Right lobe of liver (tissue), 6 donors: ENCODE measurements at regions not wholly inside any gene's neighbourhood (a gene's known extent, or its start where the extent isn't known, plus 50 kb on each side); places are given as distances from the start of the nearest gene placed in this dataset.

ENCODE experiments used
- ATAC-seq, 4 donors: fragments of 200-7000 bp; cut with Tn5 transposase; one replicate each; pipeline ENCODE4 v1.9.1; 2020; ENCODE audit warnings: mild to moderate bottlenecking in 4 of 4, moderate library complexity in 4 of 4
- DNase-seq, 3 donors: peaks; one replicate each; pipeline ENCODE4 v3.0.0-alpha.2; 2020
- H3K27ac ChIP-seq, 3 donors: fragments of 200-600 bp; one replicate each; pipeline ENCODE4 v1.8.0; 2022
- H3K27me3 ChIP-seq, 2 donors: fragments of 200-600 bp; one replicate each; pipeline ENCODE4 v1.8.0; 2022
- H3K36me3 ChIP-seq, 4 donors: fragments of 200-600 bp; sonication (generic) in 1 of 4; one replicate each; pipeline versions ENCODE4 v1.5.1 to v1.8.0; 2017 to 2022; ENCODE audit warnings: control low read depth in 1 of 4
- H3K4me1 ChIP-seq, 4 donors: fragments of 200-600 bp; sonication (generic) in 1 of 4; one replicate each; pipeline versions ENCODE4 v1.5.1 to v1.8.0; 2017 to 2022; ENCODE audit warnings: control low read depth in 1 of 4
- H3K4me3 ChIP-seq, 3 donors: fragments of 200-600 bp; one replicate each; pipeline ENCODE4 v1.8.0; 2022
- H3K9me3 ChIP-seq, 4 donors: fragments of 200-600 bp; sonication (generic) in 1 of 4; one replicate each; pipeline versions ENCODE4 v1.5.1 to v1.8.0; 2017 to 2022; ENCODE audit warnings: control low read depth in 1 of 4
- CTCF ChIP-seq, 4 donors: fragments of 200-600 bp in 3 of 4; fragments of 450-650 bp in 1 of 4; IDR thresholded peaks; one replicate each; pipeline versions ENCODE4 v1.5.1 to v1.8.0; 2016 to 2022; ENCODE audit warnings: antibody characterized with exemption in 4 of 4, mild to moderate bottlenecking in 2 of 4
- POLR2A ChIP-seq: fragments of 450-650 bp; IDR thresholded peaks from one replicate; pipeline ENCODE4 v1.6.1; 2017; ENCODE audit warnings: antibody characterized with exemption, mild to moderate bottlenecking
- WGBS: methylation state at CpG from one replicate; pipeline ENCODE4 v1.1.6; 2018; ENCODE audit warnings: low coverage, low lambda C conversion rate; ENCODE audit not compliant: insufficient coverage; ENCODE audit errors: missing lambda C conversion rate; 5-methylcytosine and 5-hydroxymethylcytosine counted together
- intact Hi-C, 2 donors: fragments of 100-400 bp; cut with DNase I; formaldehyde crosslinking; loops; one replicate each; pipeline versions ENCODE4 v1.11.2 to v1.14.1; 2022
- donor health status: DM: no; HTN: yes; CAD: no.
- donor health status: DM: no; HTN: no; CAD: no.
- donor health status: DM: no; HTN: no; CAD: no.
- donor health status: DM: no; HTN: yes; CAD: no.
- donor health status: DM: no; HTN: yes; CAD: no.

GRCh38 chr10:131773370-131774343 is 127.2 kb upstream of the PPP2R2D start:
- Histone ChIP-seq H3K4me3 (no peak overlapping the region), H3K27me3 (no peaks in the 10 kb centered on the region), H3K36me3 (no peaks in the 10 kb centered on the region), H3K27ac (no peak overlapping the region), H3K4me1 (no peaks in the 10 kb centered on the region), H3K9me3 (peaks cover 0 to 8% (median 0%) of the 10 kb centered on the region in 4 donors)
- intact Hi-C loops = no loop called here
- ATAC-seq (no peak), DNase-seq (no peak)
- 57% methylated on average over 28 of the region's 34 CpGs for WGBS
- no peak for TF ChIP-seq CTCF (IDR thresholded peaks at IDR 0.05)
- no peak for TF ChIP-seq POLR2A

- H3K27me3 ChIP-seq = no peaks in the 10 kb centered on the region
- no peak for ATAC-seq
- no peak overlapping the region for H3K4me3 ChIP-seq
- no peak for DNase-seq
- intact Hi-C loops = no loop called here
- no peak overlapping the region for H3K27ac ChIP-seq
- TF ChIP-seq CTCF (IDR thresholded peaks at IDR 0.05) (no peak), POLR2A (no peak)
- 100% methylated on average over 3 of the region's 17 CpGs for WGBS
- peaks cover 0 to 8% (median 0%) of the 10 kb centered on the region in 4 donors for H3K9me3 ChIP-seq
- no peaks in the 10 kb centered on the region for H3K4me1 ChIP-seq
- H3K36me3 ChIP-seq = no peaks in the 10 kb centered on the region
Measured at GRCh38 chr10:131774681-131775085, 126.1 kb upstream of the PPP2R2D start.

GRCh38 chr10:131775433-131775832 is 125.4 kb upstream of the PPP2R2D start:
- Histone ChIP-seq H3K4me3 (no peak overlapping the region), H3K27me3 (no peaks in the 10 kb centered on the region), H3K36me3 (no peaks in the 10 kb centered on the region), H3K27ac (no peak overlapping the region), H3K4me1 (no peaks in the 10 kb centered on the region), H3K9me3 (peaks cover 0 to 8% (median 0%) of the 10 kb centered on the region in 4 donors)
- DNase-seq = no peak
- TF ChIP-seq CTCF (IDR thresholded peaks at IDR 0.05) (no peak), POLR2A (no peak)
- no peak for ATAC-seq
- intact Hi-C loops = no loop called here
- WGBS = 52% methylated on average over 7 of the region's 16 CpGs

- no CpG with 5 or more reads among the region's 11 CpGs for WGBS
- H3K4me1 ChIP-seq = no peaks in the 10 kb centered on the region
- DNase-seq = no peak
- ATAC-seq = no peak
- H3K36me3 ChIP-seq = no peaks in the 10 kb centered on the region
- TF ChIP-seq CTCF (IDR thresholded peaks at IDR 0.05) (no peak), POLR2A (no peak)
- intact Hi-C loops = no loop called here
- no peak overlapping the region for H3K4me3 ChIP-seq
- no peak overlapping the region for H3K27ac ChIP-seq
- H3K27me3 ChIP-seq = no peaks in the 10 kb centered on the region
- H3K9me3 ChIP-seq = peaks cover 0 to 8% (median 0%) of the 10 kb centered on the region in 4 donors
Measured at GRCh38 chr10:131775833-131776232, 125.0 kb upstream of the PPP2R2D start.
